Right renal pelvis (tissue), 4 donors: ENCODE measurements at regions not wholly inside any gene's neighbourhood (a gene's known extent, or its start where the extent isn't known, plus 50 kb on each side); places are given as distances from the start of the nearest gene placed in this dataset.

Experiments used
- DNase-seq, 4 donors: peaks; one replicate each; pipeline ENCODE4 v3.0.0-alpha.2; 2013; ENCODE audit warnings: low read depth in 4 of 4, low spot score in 3 of 4, missing footprints in 1 of 4

GRCh38 chr10:6781133-6781770, 201.2 kb upstream of the PRKCQ start:
- no peak for DNase-seq

DNA sequence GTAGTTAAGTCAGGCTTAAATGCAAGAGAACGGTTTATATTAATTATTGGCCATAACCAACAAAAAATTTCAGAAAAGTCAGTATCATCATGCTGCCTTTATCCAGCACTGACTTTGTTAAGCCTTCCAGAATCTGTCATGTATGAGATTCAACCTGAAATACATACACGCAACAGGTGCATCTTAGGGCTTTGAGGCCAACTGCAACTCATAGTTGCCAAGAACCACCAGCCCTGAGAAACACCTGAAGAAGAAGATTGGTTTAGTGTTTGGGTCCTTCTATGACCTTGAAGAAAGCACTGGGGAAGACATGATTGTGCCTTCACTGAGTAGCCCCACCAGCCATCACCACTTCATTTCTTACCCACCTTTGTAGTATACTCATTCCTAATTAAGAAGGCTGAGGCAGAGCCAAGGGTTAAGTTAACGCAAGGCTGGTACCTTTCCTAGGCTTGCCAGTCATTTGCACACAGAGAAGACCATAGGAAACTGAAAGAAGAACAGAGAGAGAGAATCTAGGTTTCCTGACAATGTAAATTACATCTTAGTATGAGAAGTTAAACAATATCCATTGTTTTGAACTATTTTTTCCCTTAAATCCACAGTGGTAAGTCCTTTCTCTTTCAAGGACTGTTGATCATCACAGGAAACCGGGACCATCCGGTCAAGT, 200.1 kb upstream of the PRKCQ start:
- DNase-seq: no peak

DNA sequence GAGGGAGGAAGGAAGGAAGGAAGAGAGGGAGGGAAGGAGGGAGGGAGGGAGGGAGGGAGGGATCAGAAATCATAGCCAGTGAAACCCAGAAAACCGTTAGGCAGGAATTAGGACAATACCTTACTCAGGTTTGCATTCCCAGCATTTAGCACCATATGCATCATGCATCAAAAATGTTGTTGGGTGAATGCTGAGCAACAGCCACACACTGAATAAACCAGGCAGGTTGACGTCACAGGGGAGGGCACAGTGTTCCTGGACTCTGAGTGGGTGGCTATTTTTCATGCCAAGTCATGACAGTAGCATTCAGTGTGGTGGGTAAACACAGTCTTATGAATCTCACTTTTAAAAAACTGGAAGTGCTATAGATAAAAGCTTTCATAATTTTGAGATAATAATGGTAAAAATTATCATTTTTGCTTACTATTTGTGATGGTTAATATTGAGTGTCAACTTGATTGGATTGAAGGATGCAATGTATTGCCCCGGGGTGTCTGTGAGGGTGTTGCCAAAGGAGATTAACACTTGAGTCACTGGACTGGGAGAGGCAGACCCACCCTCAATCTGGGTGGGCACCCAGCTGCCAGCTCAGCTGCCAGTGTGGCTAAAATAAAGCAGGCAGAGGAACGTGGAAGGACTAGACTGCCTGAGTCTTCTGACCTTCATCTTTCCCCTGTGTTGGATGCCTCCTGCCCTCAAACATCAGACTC, 199.1 kb upstream of the PRKCQ start:
- DNase-seq: no peak

- no peak for DNase-seq
These were observed 196.1 kb upstream of the PRKCQ start for GRCh38 chr10:6776170-6776569.

- no peak for DNase-seq
These were observed 194.3 kb upstream of the PRKCQ start for GRCh38 chr10:6774406-6774805.

- no peak for DNase-seq
These were observed 191.3 kb upstream of the PRKCQ start for GRCh38 chr10:6771331-6771730.

- no peak for DNase-seq
These were observed 190.8 kb upstream of the PRKCQ start for GRCh38 chr10:6770846-6771245.

- no peak for DNase-seq
These were observed 189.8 kb upstream of the PRKCQ start for GRCh38 chr10:6769704-6770417.

- no peak for DNase-seq
These were observed 186.2 kb upstream of the PRKCQ start for GRCh38 chr10:6766131-6766801.

GRCh38 chr10:6763423-6763822, 183.3 kb upstream of the PRKCQ start:
- no peak for DNase-seq

- no peak for DNase-seq
These were observed 182.9 kb upstream of the PRKCQ start for GRCh38 chr10:6763001-6763400.

- DNase-seq: no peak
These were observed 179.9 kb upstream of the PRKCQ start for GRCh38 chr10:6759961-6760360.

- DNase-seq: no peak
These were observed 177.1 kb upstream of the PRKCQ start for GRCh38 chr10:6757158-6757557.

- DNase-seq: no peak
These were observed 176.6 kb upstream of the PRKCQ start for GRCh38 chr10:6756716-6757115.

GRCh38 chr10:6755781-6756460, 175.8 kb upstream of the PRKCQ start:
- DNase-seq: no peak

DNA sequence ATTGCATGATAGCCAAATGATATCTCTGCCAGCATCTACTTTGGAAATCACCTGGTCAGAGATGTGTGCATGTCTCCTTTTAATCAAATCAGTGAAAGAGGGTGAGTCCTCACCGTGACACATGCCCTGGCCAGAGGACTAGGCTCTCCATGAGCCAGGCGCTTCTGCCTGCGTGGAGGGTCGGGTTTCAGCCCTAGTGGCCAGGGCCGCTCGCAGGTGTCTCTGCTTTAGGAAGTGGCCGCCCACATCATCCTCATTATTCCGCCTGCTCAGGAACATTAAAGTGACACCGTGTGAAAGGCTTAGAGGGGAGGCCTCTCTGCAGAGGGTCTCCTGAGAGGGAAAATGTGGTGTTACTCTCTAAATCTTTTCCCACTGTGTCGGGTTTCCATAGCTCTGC, 173.6 kb upstream of the PRKCQ start:
- no peak for DNase-seq

GRCh38 chr10:6751363-6751762, 171.3 kb upstream of the PRKCQ start:
- no peak for DNase-seq

GRCh38 chr10:6748981-6749635, 169.0 kb upstream of the PRKCQ start:
- peak in 1 of 4 donors; percentile 16 for DNase-seq

GRCh38 chr10:6748029-6748428, 168.0 kb upstream of the PRKCQ start:
- no peak for DNase-seq

- DNase-seq: no peak
These were observed 166.7 kb upstream of the PRKCQ start for GRCh38 chr10:6746782-6747181.
